H1 (cell line): ENCODE measurements at regions not wholly inside any gene's neighbourhood (a gene's known extent, or its start where the extent isn't known, plus 50 kb on each side); places are given as distances from the start of the nearest gene placed in this dataset.

ENCODE experiments used
- CTCF ChIA-PET: fragments of 300-600 bp; sonication (Branson Sonifier 250); formaldehyde crosslinking; loops from one replicate; lab custom pipeline; 2021; ENCODE audit not compliant: partially characterized antibody; lab: Charles Lee
- POLR2A ChIA-PET: fragments of 300-600 bp; sonication (Branson Sonifier 250); formaldehyde crosslinking; loops from one replicate; lab custom pipeline; 2021; ENCODE audit warnings: inconsistent platforms; ENCODE audit not compliant: partially characterized antibody; lab: Charles Lee
- DNase-seq, 2 experiments: peaks; one replicate each; pipeline versions ENCODE4 v3.0.0 to v3.0.0-alpha.2; 2010 to 2022; ENCODE audit warnings: low spot score in 2 of 2, low read depth in 1 of 2, mixed read lengths in 1 of 2
- FAIRE-seq: peaks from 2 replicates; lab custom pipeline; 2011; peaks lifted over from hg19 to GRCh38; lab: Jason Lieb, UNC
- H2AFZ ChIP-seq: 2 replicates; pipeline ENCODE4 v1.8.1; 2012; ENCODE audit warnings: low read length, inconsistent platforms
- H2AK5ac ChIP-seq: 2 replicates; pipeline ENCODE4 v1.6.1; 2013; ENCODE audit warnings: low read depth, low read length
- H2BK120ac ChIP-seq: replicated peaks from 2 replicates; pipeline ENCODE3; 2013; ENCODE audit warnings: low read depth, low read length, inconsistent platforms
- H2BK12ac ChIP-seq: 2 replicates; pipeline ENCODE4 v1.6.1; 2013; ENCODE audit warnings: low read depth, low read length
- H2BK15ac ChIP-seq: 2 replicates; pipeline ENCODE4 v1.6.1; 2013; ENCODE audit warnings: low read length
- H2BK20ac ChIP-seq: 2 replicates; pipeline ENCODE4 v1.6.1; 2013; ENCODE audit warnings: low read length
- H2BK5ac ChIP-seq: 2 replicates; pipeline ENCODE4 v1.6.1; 2013; ENCODE audit warnings: low read depth, low read length
- H3K14ac ChIP-seq: 2 replicates; pipeline ENCODE4 v1.6.1; 2013; ENCODE audit warnings: inconsistent platforms; ENCODE audit not compliant: insufficient read length
- H3K18ac ChIP-seq: 2 replicates; pipeline ENCODE4 v1.6.1; 2013; ENCODE audit warnings: low read length; ENCODE audit errors: extremely low read depth
- H3K23ac ChIP-seq: 2 replicates; pipeline ENCODE4 v1.6.1; 2013; ENCODE audit warnings: inconsistent platforms; ENCODE audit not compliant: insufficient read length
- H3K23me2 ChIP-seq: 2 replicates; pipeline ENCODE4 v1.6.1; 2013; ENCODE audit warnings: low read depth, low read length
- H3K27ac ChIP-seq: 2 replicates; pipeline ENCODE4 v1.6.1; 2011; ENCODE audit warnings: low read depth, low read length, inconsistent platforms
- H3K27me3 ChIP-seq, 4 experiments: replicated peaks in 1 of 4; 1 replicate in 1 of 4; 2 replicates in 3 of 4; pipeline versions ENCODE4 v1.6.1 to v1.8.1; 2011 to 2013; ENCODE audit warnings: low read length in 3 of 4, mild to moderate bottlenecking in 3 of 4, inconsistent platforms in 2 of 4, mixed read lengths in 2 of 4, moderate library complexity in 1 of 4; ENCODE audit not compliant: control insufficient read depth in 3 of 4, insufficient read depth in 3 of 4; ENCODE audit errors: extremely low read depth in 1 of 4
- H3K36me3 ChIP-seq, 4 experiments: 2 replicates each; pipeline versions ENCODE4 v1.6.1 to v1.8.1; 2011 to 2013; ENCODE audit warnings: mild to moderate bottlenecking in 4 of 4, low read length in 3 of 4, moderate library complexity in 2 of 4, control low read depth in 1 of 4, inconsistent platforms in 1 of 4; ENCODE audit not compliant: insufficient read depth in 4 of 4, control insufficient read depth in 2 of 4
- H3K4ac ChIP-seq: replicated peaks from 2 replicates; pipeline ENCODE3; 2013; ENCODE audit warnings: low read length, low read depth, mixed read lengths, inconsistent platforms; ENCODE audit not compliant: insufficient read length
- H3K4me1 ChIP-seq, 4 experiments: replicated peaks in 1 of 4; 1 replicate in 1 of 4; 2 replicates in 3 of 4; pipeline versions ENCODE4 v1.6.1 to v1.8.1; 2011 to 2013; ENCODE audit warnings: low read length in 3 of 4, inconsistent platforms in 2 of 4, mixed read lengths in 1 of 4; ENCODE audit not compliant: insufficient read depth in 4 of 4, control insufficient read depth in 3 of 4
- H3K4me2 ChIP-seq, 2 experiments: 2 replicates each; pipeline versions ENCODE4 v1.6.1 to v1.8.1; 2011 to 2013; ENCODE audit warnings: low read depth in 2 of 2, low read length in 2 of 2, control low read depth in 1 of 2, inconsistent platforms in 1 of 2, mild to moderate bottlenecking in 1 of 2; ENCODE audit not compliant: insufficient read depth in 1 of 2
- H3K4me3 ChIP-seq, 4 experiments: fragments of 200-600, 300-600 bp in 1 of 4; sonication (generic), shearing (Covaris generic), sonication (Bioruptor Twin) in 1 of 4; 2 replicates each; pipeline versions ENCODE4 v1.5.1 to v1.8.1; 2011 to 2016; ENCODE audit warnings: low read length in 4 of 4, low read depth in 3 of 4, control low read depth in 2 of 4, inconsistent platforms in 2 of 4, mild to moderate bottlenecking in 2 of 4, mixed read lengths in 1 of 4, moderate library complexity in 1 of 4; ENCODE audit not compliant: insufficient read depth in 2 of 4; ENCODE audit errors: extremely low read depth in 1 of 4
- H3K56ac ChIP-seq: replicated peaks from 2 replicates; pipeline ENCODE3; 2013; ENCODE audit warnings: low read depth, mild to moderate bottlenecking, mixed read lengths, low read length, inconsistent platforms; ENCODE audit not compliant: insufficient read length
- H3K79me1 ChIP-seq: 2 replicates; pipeline ENCODE4 v1.6.1; 2013; ENCODE audit warnings: low read depth, low read length, control low read depth
- H3K79me2 ChIP-seq, 2 experiments: 2 replicates each; pipeline versions ENCODE4 v1.6.1 to v1.8.1; 2012 to 2013; ENCODE audit warnings: low read length in 2 of 2, mild to moderate bottlenecking in 2 of 2, inconsistent platforms in 1 of 2; ENCODE audit not compliant: insufficient read depth in 2 of 2, control insufficient read depth in 1 of 2
- H3K9ac ChIP-seq, 4 experiments: replicated peaks in 1 of 4; 1 replicate in 1 of 4; 2 replicates in 3 of 4; pipeline versions ENCODE4 v1.6.1 to v1.8.1; 2011 to 2013; ENCODE audit warnings: low read depth in 3 of 4, low read length in 3 of 4, control low read depth in 2 of 4, mild to moderate bottlenecking in 2 of 4, moderate library complexity in 2 of 4, inconsistent platforms in 1 of 4; ENCODE audit errors: extremely low read depth in 1 of 4
- H3K9me3 ChIP-seq, 2 experiments: 2 replicates each; pipeline versions ENCODE4 v1.6.1 to v1.8.1; 2012 to 2013; ENCODE audit warnings: mild to moderate bottlenecking in 2 of 2, moderate library complexity in 2 of 2, control low read depth in 1 of 2, inconsistent platforms in 1 of 2, low read depth in 1 of 2, low read length in 1 of 2, mixed read lengths in 1 of 2; ENCODE audit not compliant: insufficient read depth in 2 of 2
- H4K20me1 ChIP-seq, 2 experiments: replicated peaks in 1 of 2; 2 replicates each; pipeline versions ENCODE3 to v1.8.1; 2011 to 2013; ENCODE audit warnings: inconsistent platforms in 2 of 2, low read length in 2 of 2, mild to moderate bottlenecking in 1 of 2; ENCODE audit not compliant: insufficient read depth in 2 of 2, control insufficient read depth in 1 of 2
- H4K5ac ChIP-seq: 2 replicates; pipeline ENCODE4 v1.6.1; 2013; ENCODE audit warnings: low read length, low read depth, mixed read lengths, inconsistent platforms; ENCODE audit not compliant: insufficient read length
- H4K8ac ChIP-seq: 2 replicates; pipeline ENCODE4 v1.8.0; 2013; ENCODE audit warnings: mild to moderate bottlenecking, moderate library complexity, low read length, inconsistent platforms; ENCODE audit not compliant: insufficient read depth; ENCODE audit errors: extremely low read depth
- H4K91ac ChIP-seq: replicated peaks from 2 replicates; pipeline ENCODE3; 2013; ENCODE audit warnings: low read length, mixed read lengths, inconsistent platforms; ENCODE audit not compliant: insufficient read length
- BCL11A ChIP-seq, 2 experiments: IDR thresholded peaks; one replicate each; pipeline ENCODE4 v1.6.1; 2011; ENCODE audit warnings: low read depth in 2 of 2, low read length in 2 of 2, mild to moderate bottlenecking in 2 of 2
- BRCA1 ChIP-seq: IDR thresholded peaks from 2 replicates; pipeline ENCODE4 v1.6.1; 2012; ENCODE audit warnings: low read depth, low read length, improper control_type of control experiment
- GABPA ChIP-seq: IDR thresholded peaks from 2 replicates; pipeline ENCODE4 v1.6.1; 2011; ENCODE audit warnings: mild to moderate bottlenecking, low read length, moderate library complexity, borderline replicate concordance; ENCODE audit not compliant: insufficient read depth
- HDAC6 ChIP-seq: IDR thresholded peaks from one replicate; pipeline ENCODE4 v1.7.1; 2012; ENCODE audit warnings: low read depth, mild to moderate bottlenecking, inconsistent platforms, low read length, moderate library complexity
- JUND ChIP-seq: IDR thresholded peaks from 2 replicates; pipeline ENCODE4 v1.6.1; 2011; ENCODE audit warnings: mild to moderate bottlenecking, improper control_type of control experiment, low read length
- SIRT6 ChIP-seq: IDR thresholded peaks from one replicate; pipeline ENCODE4 v1.7.1; 2012; ENCODE audit warnings: low read length, inconsistent platforms
- SP1 ChIP-seq: IDR thresholded peaks from 2 replicates; pipeline ENCODE4 v1.6.1; 2011; ENCODE audit warnings: low read depth, low read length
- USF2 ChIP-seq: IDR thresholded peaks from 2 replicates; pipeline ENCODE4 v1.6.1; 2011; ENCODE audit warnings: low read length, improper control_type of control experiment
- WGBS, 2 experiments: shearing (Covaris generic) in 1 of 2; methylation state at CpG; one replicate each; pipeline versions ENCODE4 v1.1.6 to v1.1.7; 2013 to 2015; ENCODE audit warnings: low lambda C conversion rate in 2 of 2, mixed read lengths in 2 of 2, inconsistent platforms in 1 of 2, low coverage in 1 of 2, missing lambda C conversion rate in 1 of 2; ENCODE audit not compliant: insufficient replicate concordance in 2 of 2, insufficient coverage in 1 of 2, insufficient read length in 1 of 2; ENCODE audit errors: extremely low coverage in 1 of 2, missing lambda C conversion rate in 1 of 2; 5-methylcytosine and 5-hydroxymethylcytosine counted together

DNA sequence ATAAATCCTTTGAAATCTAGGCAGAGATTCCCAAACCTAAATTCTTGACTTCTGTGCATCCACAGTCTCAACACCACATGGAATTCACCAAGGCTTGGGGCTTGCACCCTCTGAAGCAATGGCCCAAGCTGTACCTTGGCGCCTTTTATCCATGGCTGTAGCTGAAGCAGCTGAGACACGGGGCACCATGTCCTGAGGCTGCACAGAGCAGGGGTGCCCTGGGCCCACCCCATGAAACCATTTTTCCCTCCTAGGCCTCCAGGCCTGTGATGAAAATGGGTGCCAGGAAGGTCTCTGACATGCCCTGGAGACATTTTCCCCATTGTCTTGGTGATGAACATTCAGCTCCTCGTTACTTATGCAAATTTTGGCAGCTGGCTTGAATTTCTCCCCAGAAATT, 158.6 kb upstream of the NUDT12 start:
- CTCF ChIA-PET = no interaction called here
- H3K27me3 ChIP-seq = no peaks in the 10 kb centered on the region
- TF ChIP-seq BCL11A (IDR thresholded peaks at IDR 0.05; ENCODE audit: low read depth in 2 of 2, low read length in 2 of 2) (no peak), SP1 (no peak), USF2 (no peak), JUND (no peak), HDAC6 (no peak), GABPA (no peak), SIRT6 (no peak), BRCA1 (no peak)

More for the DNA sequence above, 158.6 kb upstream of the NUDT12 start:
- no peak overlapping the region for H3K4me2 ChIP-seq
- no peak overlapping the region for H2BK15ac ChIP-seq
- no peaks in the 10 kb centered on the region for H3K4me1 ChIP-seq
- no peak overlapping the region for H3K9ac ChIP-seq
- peaks cover 0 to 3% (median 0%) of the 10 kb centered on the region in 4 experiments; a peak in 2 of 8 replicates for H3K36me3 ChIP-seq
- whole genome bisulfite sequencing, 2 experiments = 87% methylated on average over 3 of the region's 3 CpGs; no CpG with 5 or more reads in 1 of the 2 experiments
- H4K91ac ChIP-seq = no peak overlapping the region
- no peaks in the 10 kb centered on the region for H4K20me1 ChIP-seq
- no peak overlapping the region for H3K4ac ChIP-seq
- H2BK12ac ChIP-seq = no peak overlapping the region
- DNase-seq (no peak), FAIRE-seq (no peak)
- H3K9me3 ChIP-seq = peaks cover 12 to 17% of the 10 kb centered on the region in 2 experiments
- no peak overlapping the region for H3K56ac ChIP-seq
- no peak overlapping the region for H2BK120ac ChIP-seq
- H3K18ac ChIP-seq = no peak overlapping the region
- no peak overlapping the region for H2BK5ac ChIP-seq
- H3K27ac ChIP-seq = no peak overlapping the region
- H3K23me2 ChIP-seq = no peaks in the 10 kb centered on the region
- no peak overlapping the region for H3K4me3 ChIP-seq
- no peaks in the 10 kb centered on the region for H3K79me2 ChIP-seq
- no peak overlapping the region for H3K23ac ChIP-seq
- H2AK5ac ChIP-seq = no peak overlapping the region
- no peaks in the 10 kb centered on the region for H3K79me1 ChIP-seq
- no peak overlapping the region for H4K8ac ChIP-seq
- H4K5ac ChIP-seq = no peak overlapping the region
- no peak overlapping the region for H3K14ac ChIP-seq
- POLR2A ChIA-PET = no interaction called here
- no peak overlapping the region for H2BK20ac ChIP-seq
- no peak overlapping the region for H2AFZ ChIP-seq
